ENCODE measurements at regions not wholly inside any gene's neighbourhood (a gene's known extent, or its start where the extent isn't known, plus 50 kb on each side); places are given as distances from the start of the nearest gene placed in this dataset.

DNA sequence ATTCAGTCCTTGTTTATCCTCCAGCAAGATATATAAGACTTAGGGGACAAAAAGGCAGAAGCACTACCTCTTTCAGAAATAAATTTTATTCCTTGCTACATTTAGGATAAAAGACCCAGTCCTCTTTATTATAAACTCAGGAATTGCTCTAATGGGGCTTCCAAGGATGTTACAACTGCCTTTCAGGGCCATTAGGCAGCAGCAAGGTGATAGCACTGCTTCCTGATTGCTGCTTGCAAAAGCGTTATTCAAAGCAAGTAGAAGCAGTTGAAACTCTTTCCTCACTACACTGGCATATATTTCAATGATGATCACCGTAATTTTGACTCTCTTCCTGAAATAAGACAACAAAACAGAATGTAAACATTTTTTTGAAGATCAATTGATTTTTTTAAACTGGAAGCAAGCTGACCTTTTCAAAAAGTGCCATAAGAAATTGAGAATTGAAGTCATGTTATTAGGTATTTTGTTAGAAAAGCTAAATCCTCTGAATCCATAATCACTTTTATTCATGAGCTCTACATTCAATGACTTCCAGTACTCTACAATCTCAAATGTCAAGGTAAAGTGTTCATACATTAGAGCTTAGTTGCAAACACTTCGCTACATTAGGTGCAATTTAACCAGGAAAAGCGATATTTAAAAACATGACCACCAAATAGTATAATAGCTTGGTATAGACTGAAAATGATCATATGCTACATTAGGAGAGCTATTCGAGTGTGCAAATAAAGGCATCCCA lies 233.4 kb upstream of the SYT10 start:
- no peaks in the 10 kb centered on the region for H3K79me2 ChIP-seq (ENCODE audit: insufficient read depth, low read length)
- H3K4me3 ChIP-seq (ENCODE audit: low read depth, low read length, poor library complexity, severe bottlenecking) = no peak overlapping the region
- H3K27me3 ChIP-seq (ENCODE audit: insufficient read depth, low read length) = no peaks in the 10 kb centered on the region
- H3K9ac ChIP-seq (ENCODE audit: low read length) = no peak overlapping the region
- no peak overlapping the region for H3K27ac ChIP-seq (ENCODE audit: low read depth, low read length, poor library complexity, severe bottlenecking)
- no peaks in the 10 kb centered on the region for H3K9me3 ChIP-seq (ENCODE audit: low read length)
- TF ChIP-seq, protein P1, sequence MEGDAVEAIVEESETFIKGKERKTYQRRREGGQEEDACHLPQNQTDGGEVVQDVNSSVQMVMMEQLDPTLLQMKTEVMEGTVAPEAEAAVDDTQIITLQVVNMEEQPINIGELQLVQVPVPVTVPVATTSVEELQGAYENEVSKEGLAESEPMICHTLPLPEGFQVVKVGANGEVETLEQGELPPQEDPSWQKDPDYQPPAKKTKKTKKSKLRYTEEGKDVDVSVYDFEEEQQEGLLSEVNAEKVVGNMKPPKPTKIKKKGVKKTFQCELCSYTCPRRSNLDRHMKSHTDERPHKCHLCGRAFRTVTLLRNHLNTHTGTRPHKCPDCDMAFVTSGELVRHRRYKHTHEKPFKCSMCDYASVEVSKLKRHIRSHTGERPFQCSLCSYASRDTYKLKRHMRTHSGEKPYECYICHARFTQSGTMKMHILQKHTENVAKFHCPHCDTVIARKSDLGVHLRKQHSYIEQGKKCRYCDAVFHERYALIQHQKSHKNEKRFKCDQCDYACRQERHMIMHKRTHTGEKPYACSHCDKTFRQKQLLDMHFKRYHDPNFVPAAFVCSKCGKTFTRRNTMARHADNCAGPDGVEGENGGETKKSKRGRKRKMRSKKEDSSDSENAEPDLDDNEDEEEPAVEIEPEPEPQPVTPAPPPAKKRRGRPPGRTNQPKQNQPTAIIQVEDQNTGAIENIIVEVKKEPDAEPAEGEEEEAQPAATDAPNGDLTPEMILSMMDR (IDR thresholded peaks at IDR 0.05; ENCODE audit: low read length) = no peak
- TF ChIP-seq EZH2 (IDR thresholded peaks at IDR 0.05; ENCODE audit: borderline replicate concordance, low read length) = no peak
- no peaks in the 10 kb centered on the region for H3K9me2 ChIP-seq (ENCODE audit: low read depth, low read length)
- no peaks in the 10 kb centered on the region for H3K36me3 ChIP-seq (ENCODE audit: insufficient read depth, low read length)
- no peak overlapping the region for H2AFZ ChIP-seq (ENCODE audit: low read length)
- H4K20me1 ChIP-seq (ENCODE audit: insufficient read depth, low read length) = no peaks in the 10 kb centered on the region
- no peaks in the 10 kb centered on the region for H3K4me1 ChIP-seq (ENCODE audit: insufficient read depth, low read length, severe bottlenecking)
- H3F3A ChIP-seq (ENCODE audit: insufficient read depth, low read length) = no peaks in the 10 kb centered on the region
- H3K4me2 ChIP-seq (ENCODE audit: low read length) = no peak overlapping the region

DNA sequence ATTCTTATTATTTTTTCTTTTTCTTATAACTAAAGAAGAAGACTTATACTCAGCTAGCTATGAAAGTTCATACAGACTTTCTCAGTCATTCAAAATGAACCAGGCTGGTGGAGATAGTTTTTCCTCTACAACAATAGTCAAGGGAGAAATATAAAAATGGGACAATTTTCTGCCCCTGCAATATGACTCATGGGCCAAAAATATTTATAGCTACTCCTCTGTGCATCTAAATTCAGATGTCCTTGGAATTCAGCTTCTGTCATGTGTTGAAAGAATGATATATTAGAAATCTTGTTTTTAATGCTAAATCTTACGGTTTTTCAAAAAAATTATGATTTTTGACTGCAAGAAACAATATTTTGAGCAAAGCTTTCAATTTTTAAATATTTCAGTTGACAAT lies 237.2 kb upstream of the SYT10 start:
- Histone ChIP-seq H3K27ac (ENCODE audit: low read depth, low read length, poor library complexity, severe bottlenecking) (no peak overlapping the region), H3F3A (ENCODE audit: insufficient read depth, low read length) (no peaks in the 10 kb centered on the region), H3K36me3 (ENCODE audit: insufficient read depth, low read length) (no peaks in the 10 kb centered on the region), H4K20me1 (ENCODE audit: insufficient read depth, low read length) (no peaks in the 10 kb centered on the region), H3K9me3 (ENCODE audit: low read length) (no peaks in the 10 kb centered on the region), H3K9me2 (ENCODE audit: low read depth, low read length) (no peaks in the 10 kb centered on the region), H3K9ac (ENCODE audit: low read length) (no peak overlapping the region), H3K4me2 (ENCODE audit: low read length) (no peak overlapping the region), H3K79me2 (ENCODE audit: insufficient read depth, low read length) (no peaks in the 10 kb centered on the region), H2AFZ (ENCODE audit: low read length) (no peak overlapping the region), H3K27me3 (ENCODE audit: insufficient read depth, low read length) (no peaks in the 10 kb centered on the region), H3K4me1 (ENCODE audit: insufficient read depth, low read length, severe bottlenecking) (no peaks in the 10 kb centered on the region), H3K4me3 (ENCODE audit: low read depth, low read length, poor library complexity, severe bottlenecking) (no peak overlapping the region)
- no peak for TF ChIP-seq EZH2 (IDR thresholded peaks at IDR 0.05; ENCODE audit: borderline replicate concordance, low read length)
- TF ChIP-seq, protein P1 (IDR thresholded peaks at IDR 0.05; ENCODE audit: low read length) = no peak

DNA sequence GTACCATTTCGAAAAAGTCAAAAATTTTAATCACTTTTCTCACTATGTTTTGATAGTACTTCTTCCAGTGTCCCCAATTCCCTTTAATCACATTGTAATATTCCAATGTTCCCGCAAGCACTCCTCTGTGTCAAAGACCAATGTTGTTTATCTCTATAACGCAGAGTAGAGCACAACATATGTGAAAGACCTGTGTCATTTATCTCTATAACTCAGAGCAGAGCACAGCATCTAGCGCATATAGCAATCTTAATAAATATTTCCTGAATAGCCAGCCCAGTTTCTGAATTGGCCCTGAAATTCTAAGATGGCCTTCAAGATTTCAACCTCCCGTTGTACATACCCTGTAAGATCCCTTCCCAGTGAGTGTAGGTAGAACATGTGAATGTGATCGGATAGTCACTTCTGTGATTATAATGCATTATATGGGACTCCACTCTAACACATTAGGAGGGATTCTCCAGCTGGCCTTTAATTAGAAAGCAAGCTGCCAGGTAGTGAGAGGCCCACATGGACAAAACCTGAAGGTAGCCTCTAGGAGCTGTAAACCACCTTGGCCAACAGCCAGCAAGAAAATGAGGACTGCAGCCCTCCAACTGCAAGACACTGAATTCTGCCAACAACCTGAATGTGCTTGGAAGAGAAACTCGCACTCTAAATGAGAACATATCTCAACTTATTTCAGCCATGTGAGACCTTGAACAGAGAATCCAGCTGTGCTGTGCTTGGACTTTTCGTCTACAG lies 238.8 kb upstream of the SYT10 start:
- no peak for TF ChIP-seq EZH2 (IDR thresholded peaks at IDR 0.05; ENCODE audit: borderline replicate concordance, low read length)
- TF ChIP-seq, protein P1 (IDR thresholded peaks at IDR 0.05; ENCODE audit: low read length) = no peak
- no peaks in the 10 kb centered on the region for H4K20me1 ChIP-seq (ENCODE audit: insufficient read depth, low read length)
- no peak overlapping the region for H2AFZ ChIP-seq (ENCODE audit: low read length)
- no peak overlapping the region for H3K4me2 ChIP-seq (ENCODE audit: low read length)
- no peaks in the 10 kb centered on the region for H3F3A ChIP-seq (ENCODE audit: insufficient read depth, low read length)
- no peak overlapping the region for H3K9ac ChIP-seq (ENCODE audit: low read length)
- no peak overlapping the region for H3K27ac ChIP-seq (ENCODE audit: low read depth, low read length, poor library complexity, severe bottlenecking)
- H3K4me1 ChIP-seq (ENCODE audit: insufficient read depth, low read length, severe bottlenecking) = no peaks in the 10 kb centered on the region
- H3K27me3 ChIP-seq (ENCODE audit: insufficient read depth, low read length) = no peaks in the 10 kb centered on the region
- no peak overlapping the region for H3K4me3 ChIP-seq (ENCODE audit: low read depth, low read length, poor library complexity, severe bottlenecking)
- H3K9me2 ChIP-seq (ENCODE audit: low read depth, low read length) = no peaks in the 10 kb centered on the region
- H3K9me3 ChIP-seq (ENCODE audit: low read length) = no peaks in the 10 kb centered on the region
- no peaks in the 10 kb centered on the region for H3K79me2 ChIP-seq (ENCODE audit: insufficient read depth, low read length)
- no peaks in the 10 kb centered on the region for H3K36me3 ChIP-seq (ENCODE audit: insufficient read depth, low read length)

Measured in OCI-LY1 (cell line).